Transverse colon (tissue), 4 donors: ENCODE measurements at regions not wholly inside any gene's neighbourhood (a gene's known extent, or its start where the extent isn't known, plus 50 kb on each side); places are given as distances from the start of the nearest gene placed in this dataset.

Source experiments
- DNase-seq: peaks from one replicate; pipeline ENCODE4 v3.0.0-alpha.2; 2019
- H3K27ac ChIP-seq, 4 donors: fragments of 200-600 bp; sonication (generic); 2 replicates each; pipeline ENCODE4 v1.5.1; 2016 to 2018; ENCODE audit warnings: inconsistent platforms in 4 of 4
- H3K27me3 ChIP-seq: fragments of 200-600 bp; sonication (generic); 2 replicates; pipeline ENCODE4 v1.5.1; 2017; ENCODE audit warnings: inconsistent platforms
- H3K36me3 ChIP-seq, 4 donors: fragments of 200-600 bp; sonication (generic); 2 replicates each; pipeline ENCODE4 v1.5.1; 2017 to 2019; ENCODE audit warnings: inconsistent platforms in 4 of 4
- H3K4me1 ChIP-seq, 4 donors: fragments of 200-600 bp; sonication (generic); 2 replicates each; pipeline ENCODE4 v1.5.1; 2017 to 2020; ENCODE audit warnings: inconsistent platforms in 4 of 4
- H3K4me3 ChIP-seq, 4 donors: fragments of 200-600 bp; sonication (generic); 1 replicate in 1 of 4; 2 replicates in 3 of 4; pipeline versions ENCODE4 v1.5.1 to v1.6.1; 2017 to 2019; ENCODE audit warnings: inconsistent platforms in 4 of 4
- H3K9me3 ChIP-seq, 2 donors: fragments of 200-600 bp; sonication (generic); 2 replicates each; pipeline ENCODE4 v1.5.1; 2017 to 2019; ENCODE audit warnings: inconsistent platforms in 2 of 2
- CTCF ChIP-seq, 5 experiments: fragments of 200-600 bp in 3 of 5; fragments of 450-650 bp in 2 of 5; sonication (generic) in 3 of 5; IDR thresholded peaks; 1 replicate in 2 of 5; 2 replicates in 3 of 5; pipeline ENCODE4 v1.5.1; 2016 to 2017; ENCODE audit warnings: antibody characterized with exemption in 5 of 5, inconsistent platforms in 3 of 5, mild to moderate bottlenecking in 2 of 5, moderate library complexity in 1 of 5
- EP300 ChIP-seq: sonication (generic); formaldehyde crosslinking; IDR thresholded peaks from one replicate; pipeline ENCODE4 v1.6.1; 2017; ENCODE audit warnings: antibody characterized with exemption, low read depth
- POLR2A ChIP-seq: fragments of 450-650 bp; IDR thresholded peaks from one replicate; pipeline ENCODE4 v1.6.1; 2016; ENCODE audit warnings: antibody characterized with exemption, mild to moderate bottlenecking, moderate library complexity
- POLR2AphosphoS5 ChIP-seq, 3 donors: sonication (generic); formaldehyde crosslinking; IDR thresholded peaks; one replicate each; pipeline ENCODE4 v1.6.1; 2016; ENCODE audit warnings: antibody characterized with exemption in 3 of 3
- WGBS, 2 donors: methylation state at CpG; one replicate each; pipeline ENCODE4 v1.1.5; 2018; ENCODE audit warnings: low coverage in 1 of 2; 5-methylcytosine and 5-hydroxymethylcytosine counted together
- in situ Hi-C, 4 donors: fragments of 200-750 bp; cut with MboI; loops; one replicate each; pipeline versions ENCODE4 v1.15.0 to v1.15.1; 2017; ENCODE audit warnings: low sequenced_read_pairs in 3 of 4, low pct_ligation_motif_present in 1 of 4, low pct_unique_long_range_greater_than_20kb in 1 of 4
- intact Hi-C: fragments of 100-400 bp; cut with DNase I; formaldehyde crosslinking; loops from one replicate; pipeline ENCODE4 v1.15.1; 2023; ENCODE audit warnings: low total_unique reads

DNA sequence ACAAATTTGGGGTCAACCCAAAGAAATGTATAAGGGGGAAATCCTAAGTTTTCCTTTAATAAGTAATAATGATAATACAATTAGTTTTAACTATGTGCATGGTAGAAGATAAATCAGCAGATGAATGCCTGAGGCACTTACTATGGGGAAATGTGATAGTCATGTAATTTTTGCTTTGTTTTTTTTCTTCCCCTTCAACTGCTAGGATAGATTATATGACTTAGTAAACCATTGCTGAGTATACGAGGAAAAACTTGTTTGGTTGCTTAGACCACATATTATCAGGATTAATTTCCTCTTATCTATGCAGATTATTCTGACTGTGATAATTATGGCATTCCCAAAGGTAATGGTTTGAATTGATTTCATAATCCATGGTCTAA lies 181.1 kb downstream of the TGFB2 start:
- WGBS, 2 donors = 38 to 49% methylated on average over 1 of the region's 1 CpG
- H3K9me3 ChIP-seq = no peaks in the 10 kb centered on the region
- H3K4me3 ChIP-seq = no peak overlapping the region
- H3K4me1 ChIP-seq = no peaks in the 10 kb centered on the region
- in situ Hi-C loops (no loop called here), intact Hi-C loops (loop anchor here (10.0 kb wide), 1 partner anchor 181 kb away; the partner anchor contains the start of gene TGFB2)
- no peaks in the 10 kb centered on the region for H3K36me3 ChIP-seq
- TF ChIP-seq POLR2AphosphoS5 (IDR thresholded peaks at IDR 0.05) = no peak
- TF ChIP-seq CTCF (IDR thresholded peaks at IDR 0.05) = no peak
- TF ChIP-seq POLR2A = no peak
- no peak for TF ChIP-seq EP300
- H3K27ac ChIP-seq = no peak overlapping the region
- no peaks in the 10 kb centered on the region for H3K27me3 ChIP-seq
- DNase-seq = no peak

GRCh38 chr1:218527737-218528136 lies 182.6 kb downstream of the TGFB2 start:
- in situ Hi-C loops (no loop called here), intact Hi-C loops (loop anchor here (10.0 kb wide), 1 partner anchor 183 kb away; the partner anchor contains the start of gene TGFB2)
- H3K9me3 ChIP-seq = no peaks in the 10 kb centered on the region
- no peaks in the 10 kb centered on the region for H3K36me3 ChIP-seq
- no peak overlapping the region for H3K27ac ChIP-seq
- H3K4me1 ChIP-seq = no peaks in the 10 kb centered on the region
- TF ChIP-seq POLR2AphosphoS5 (IDR thresholded peaks at IDR 0.05) (no peak), EP300 (no peak), CTCF (IDR thresholded peaks at IDR 0.05) (no peak), POLR2A (no peak)
- no peak overlapping the region for H3K4me3 ChIP-seq
- WGBS, 2 donors = 66 to 82% methylated on average over 3 of the region's 3 CpGs
- no peak for DNase-seq
- H3K27me3 ChIP-seq = no peaks in the 10 kb centered on the region

- intact Hi-C loops = loop anchor here (10.0 kb wide), 1 partner anchor 185 kb away; the partner anchor contains the start of gene TGFB2
- 57 to 63% methylated on average over 5 to 6 of the region's 6 CpGs for WGBS, 2 donors
Measured at GRCh38 chr1:218529646-218530300, 184.6 kb downstream of the TGFB2 start.

GRCh38 chr1:218531936-218532335 lies 186.8 kb downstream of the TGFB2 start:
- no peak for TF ChIP-seq POLR2A
- no peak for TF ChIP-seq CTCF (IDR thresholded peaks at IDR 0.05)
- no peak for TF ChIP-seq POLR2AphosphoS5 (IDR thresholded peaks at IDR 0.05)
- TF ChIP-seq EP300 = no peak
- no peak overlapping the region for H3K4me3 ChIP-seq
- in situ Hi-C loops = no loop called here
- intact Hi-C loops = no loop called here
- WGBS, 2 donors = 82 to 90% methylated on average over 5 of the region's 5 CpGs
- H3K27ac ChIP-seq = no peak overlapping the region
- no peaks in the 10 kb centered on the region for H3K36me3 ChIP-seq
- no peaks in the 10 kb centered on the region for H3K9me3 ChIP-seq
- DNase-seq = no peak
- no peaks in the 10 kb centered on the region for H3K4me1 ChIP-seq
- H3K27me3 ChIP-seq = no peaks in the 10 kb centered on the region

More at GRCh38 chr1:218529646-218530300, 184.6 kb downstream of the TGFB2 start:
- Histone ChIP-seq H3K4me1 (no peaks in the 10 kb centered on the region), H3K36me3 (no peaks in the 10 kb centered on the region), H3K27me3 (no peaks in the 10 kb centered on the region), H3K4me3 (no peak overlapping the region), H3K27ac (no peak overlapping the region), H3K9me3 (no peaks in the 10 kb centered on the region)
- in situ Hi-C loops = no loop called here
- TF ChIP-seq POLR2AphosphoS5 (IDR thresholded peaks at IDR 0.05) (no peak), EP300 (no peak), CTCF (IDR thresholded peaks at IDR 0.05) (no peak), POLR2A (no peak)
- no peak for DNase-seq
